K562 (cell line): ENCODE measurements at regions not wholly inside any gene's neighbourhood (a gene's known extent, or its start where the extent isn't known, plus 50 kb on each side); places are given as distances from the start of the nearest gene placed in this dataset.
A peak's percentile ranks its signal among the peaks of the same experiment; 100 is the strongest.

ENCODE experiments used
- ATAC-seq: fragments of 200-7000 bp; cut with Tn5 transposase; 3 replicates; pipeline ENCODE4 v1.9.1; 2020; ENCODE audit warnings: moderate library complexity
- BruUV-seq: library from RNA; stranded (reverse); fragments of 400-500 nt; replicated peaks from 2 replicates; lab custom pipeline; 2021; lab: Mats Ljungman, UMichigan
- CTCF ChIA-PET: fragments of 300-600 bp; formaldehyde crosslinking; extraction: SDS; loops from one replicate; lab custom pipeline; 2021; ENCODE audit warnings: low intra/inter-chr PET ratio; lab: Yijun Ruan, JAX
- POLR2A ChIA-PET: fragments of 300-600, 350-650 bp; sonication (Branson Sonifier 250); formaldehyde crosslinking; extraction: SDS; loops from one replicate; lab custom pipeline; 2021; ENCODE audit warnings: antibody characterized with exemption, inconsistent platforms; lab: Yijun Ruan, JAX
- DNase-seq, 4 experiments: peaks; one replicate each; pipeline versions ENCODE4 v3.0.0 to v3.0.0-alpha.2; 2011 to 2018; ENCODE audit warnings: low spot score in 3 of 4, mixed read lengths in 3 of 4; ENCODE audit errors: extremely low read depth in 1 of 4
- FAIRE-seq: peaks from 2 replicates; lab custom pipeline; 2011; peaks lifted over from hg19 to GRCh38; lab: Jason Lieb, UNC
- H2AFZ ChIP-seq: 2 replicates; pipeline ENCODE4 v1.6.0; 2011; ENCODE audit warnings: low read depth, low read length, control low read depth, inconsistent platforms
- H3K27ac ChIP-seq: fragments of 200-600 bp; 3 replicates; pipeline ENCODE4 v1.8.0; 2011; ENCODE audit warnings: low read depth, mild to moderate bottlenecking, control low read depth, inconsistent platforms, low read length, moderate library complexity, mixed read lengths; ENCODE audit errors: extremely low read depth
- H3K27me3 ChIP-seq, 2 experiments: fragments of 300-600 bp in 1 of 2; 2 replicates in 1 of 2; 3 replicates in 1 of 2; pipeline versions ENCODE4 v1.6.0 to v1.8.0; 2011; ENCODE audit warnings: inconsistent platforms in 2 of 2, low read length in 2 of 2, mild to moderate bottlenecking in 1 of 2, mixed read lengths in 1 of 2, moderate library complexity in 1 of 2; ENCODE audit not compliant: control insufficient read depth in 2 of 2, insufficient read depth in 2 of 2
- H3K36me3 ChIP-seq: fragments of 300-600 bp; 3 replicates; pipeline ENCODE4 v1.8.0; 2011; ENCODE audit warnings: mild to moderate bottlenecking, low read length, inconsistent platforms; ENCODE audit not compliant: control insufficient read depth, insufficient read depth
- H3K4me1 ChIP-seq, 2 experiments: fragments of 200-600 bp in 1 of 2; replicated peaks in 1 of 2; 2 replicates in 1 of 2; 3 replicates in 1 of 2; pipeline versions ENCODE4 v1.5.1 to v1.8.0; 2011; ENCODE audit warnings: inconsistent platforms in 2 of 2, low read length in 2 of 2, mild to moderate bottlenecking in 1 of 2, mixed read lengths in 1 of 2, moderate library complexity in 1 of 2; ENCODE audit not compliant: control insufficient read depth in 2 of 2, insufficient read depth in 2 of 2
- H3K4me2 ChIP-seq: 2 replicates; pipeline ENCODE4 v1.6.1; 2011; ENCODE audit warnings: low read length, control low read depth, inconsistent platforms, mixed read lengths; ENCODE audit not compliant: insufficient read depth
- H3K4me3 ChIP-seq: fragments of 200-600 bp; sonication (generic), shearing (Covaris generic); 2 replicates; pipeline ENCODE4 v1.5.1; 2016; ENCODE audit warnings: control low read depth, inconsistent platforms
- H3K79me2 ChIP-seq: fragments of 200-600 bp; 3 replicates; pipeline ENCODE4 v1.8.0; 2011; ENCODE audit warnings: low read length, inconsistent platforms; ENCODE audit not compliant: control insufficient read depth, insufficient read depth
- H3K9ac ChIP-seq, 2 experiments: 2 replicates each; pipeline versions ENCODE4 v1.6.0 to v1.6.1; 2011; ENCODE audit warnings: low read depth in 2 of 2, low read length in 2 of 2, control low read depth in 1 of 2, inconsistent platforms in 1 of 2, mild to moderate bottlenecking in 1 of 2, mixed read lengths in 1 of 2; ENCODE audit not compliant: insufficient read depth in 1 of 2
- H3K9me1 ChIP-seq: one replicate; pipeline ENCODE4 v1.6.0; 2011; ENCODE audit warnings: inconsistent platforms, mild to moderate bottlenecking, low read length, moderate library complexity; ENCODE audit not compliant: control insufficient read depth, insufficient read depth
- H3K9me3 ChIP-seq: replicated peaks from 2 replicates; pipeline ENCODE4 v1.5.1; 2011; ENCODE audit warnings: low read depth, low read length, inconsistent platforms; ENCODE audit not compliant: control insufficient read depth, insufficient read depth
- H4K20me1 ChIP-seq: replicated peaks from 2 replicates; pipeline ENCODE4 v1.6.1; 2011; ENCODE audit warnings: low read length, inconsistent platforms, mixed read lengths; ENCODE audit not compliant: control insufficient read depth, insufficient read depth
- BRCA1 ChIP-seq, 2 experiments: fragments of 450-650 bp in 1 of 2; sonication (generic) in 1 of 2; formaldehyde crosslinking in 1 of 2; IDR thresholded peaks; 2 replicates each; pipeline versions ENCODE4 v1.5.0 to v1.6.1; 2017 to 2020; ENCODE audit warnings: mild to moderate bottlenecking in 1 of 2, missing genetic modification reagents in 1 of 2
- ETV1 ChIP-seq: fragments of 450-650 bp; conservative IDR thresholded peaks from 2 replicates; pipeline ENCODE4 v1.6.1; 2016; ENCODE audit warnings: missing genetic modification characterization, control low read depth, low read depth, missing compliant biosample characterization
- FOXA3 ChIP-seq, 2 experiments: fragments of 450-650 bp in 1 of 2; sonication (generic) in 1 of 2; formaldehyde crosslinking; IDR thresholded peaks in 1 of 2; conservative IDR thresholded peaks in 1 of 2; 2 replicates each; pipeline versions ENCODE4 v1.4.0 to v1.8.0; 2020 to 2022; ENCODE audit warnings: mild to moderate bottlenecking in 2 of 2, missing genetic modification reagents in 1 of 2
- HDGF ChIP-seq: fragments of 450-650 bp; IDR thresholded peaks from 2 replicates; pipeline ENCODE4 v1.6.1; 2016
- NCOA6 ChIP-seq: fragments of 450-650 bp; IDR thresholded peaks from 2 replicates; pipeline ENCODE4 v1.6.1; 2017; ENCODE audit warnings: mild to moderate bottlenecking
- PML ChIP-seq: IDR thresholded peaks from 2 replicates; pipeline ENCODE4 v1.6.1; 2012; ENCODE audit warnings: low read length, inconsistent platforms
- POLR2AphosphoS5 ChIP-seq: IDR thresholded peaks from 2 replicates; pipeline ENCODE4 v1.6.1; 2011; ENCODE audit warnings: mild to moderate bottlenecking, low read depth, low read length, moderate library complexity; ENCODE audit not compliant: control insufficient read depth, insufficient read depth
- SMAD1 ChIP-seq: fragments of 150-350 bp; IDR thresholded peaks from 2 replicates; pipeline ENCODE4 v1.6.1; 2014; ENCODE audit warnings: low read length, low read depth; ENCODE audit not compliant: partially characterized antibody
- ZNF436 ChIP-seq: fragments of 250-450, 450-650 bp; sonication (Bioruptor Pico); formaldehyde crosslinking; IDR thresholded peaks from 2 replicates; pipeline ENCODE4 v1.7.0; 2020; ENCODE audit warnings: mild to moderate bottlenecking
- ZNF507 ChIP-seq: conservative IDR thresholded peaks from 2 replicates; pipeline ENCODE4 v1.6.1; 2017; ENCODE audit warnings: missing genetic modification characterization, missing compliant biosample characterization
- ZNF696 ChIP-seq: fragments of 250-450 bp; sonication (Bioruptor Pico); conservative IDR thresholded peaks from 2 replicates; pipeline ENCODE4 v1.4.0; 2020; ENCODE audit warnings: mild to moderate bottlenecking, moderate library complexity
- WGBS: fragments of 100-300 bp; shearing (Covaris generic); methylation state at CpG from one replicate; pipeline ENCODE4 v1.1.6; 2016; ENCODE audit warnings: low coverage, mixed read lengths; ENCODE audit not compliant: insufficient coverage; ENCODE audit errors: missing lambda C conversion rate; 5-methylcytosine and 5-hydroxymethylcytosine counted together
- in situ Hi-C: fragments of 300-500 bp; cut with MboI; formaldehyde crosslinking; loops from 4 replicates; pipeline ENCODE4 v1.15.0; 2018; ENCODE audit warnings: inconsistent platforms, mixed read lengths
- intact Hi-C: fragments of 100-400 bp; cut with micrococcal nuclease; formaldehyde crosslinking; loops from 2 replicates; pipeline ENCODE4 v1.14.2; 2022
- TF ChIP-seq, protein P1 (sequence below): sonication (generic); formaldehyde crosslinking; IDR thresholded peaks from 2 replicates; pipeline ENCODE4 v1.8.0; 2023; ENCODE audit warnings: mild to moderate bottlenecking, missing genetic modification reagents
- TF ChIP-seq, protein P2 (sequence below): sonication (generic); formaldehyde crosslinking; IDR thresholded peaks from 2 replicates; pipeline ENCODE4 v1.8.1; 2023; ENCODE audit warnings: mild to moderate bottlenecking, missing genetic modification reagents
- TF ChIP-seq, protein P3 (sequence below): sonication (generic); IDR thresholded peaks from 2 replicates; pipeline ENCODE4 v1.6.1; 2016

DNA sequence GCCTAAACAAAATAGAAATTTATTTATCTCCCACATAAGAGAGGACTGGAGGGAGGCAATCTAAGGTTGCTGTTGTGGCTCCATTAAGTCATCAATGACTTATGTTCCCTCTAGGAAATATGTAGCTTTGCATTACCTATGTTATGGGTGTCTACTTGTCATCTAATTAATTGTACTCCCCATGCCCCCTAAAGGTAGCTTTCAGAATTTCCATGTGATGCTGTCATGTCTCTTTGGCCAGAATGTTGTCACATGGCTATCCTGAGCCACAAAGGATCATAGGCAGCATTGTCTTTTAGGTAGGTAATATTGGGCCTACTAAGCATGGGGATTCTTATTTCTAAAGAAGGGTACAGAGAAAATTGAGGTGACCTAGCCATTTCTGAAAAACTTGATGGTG is 935.6 kb upstream of the FANCL start (continued):
- TF ChIP-seq BRCA1 (IDR thresholded peaks at IDR 0.05) (no peak), BRCA1 (CRISPR knock-in tag; IDR thresholded peaks at IDR 0.05) (no peak)

DNA sequence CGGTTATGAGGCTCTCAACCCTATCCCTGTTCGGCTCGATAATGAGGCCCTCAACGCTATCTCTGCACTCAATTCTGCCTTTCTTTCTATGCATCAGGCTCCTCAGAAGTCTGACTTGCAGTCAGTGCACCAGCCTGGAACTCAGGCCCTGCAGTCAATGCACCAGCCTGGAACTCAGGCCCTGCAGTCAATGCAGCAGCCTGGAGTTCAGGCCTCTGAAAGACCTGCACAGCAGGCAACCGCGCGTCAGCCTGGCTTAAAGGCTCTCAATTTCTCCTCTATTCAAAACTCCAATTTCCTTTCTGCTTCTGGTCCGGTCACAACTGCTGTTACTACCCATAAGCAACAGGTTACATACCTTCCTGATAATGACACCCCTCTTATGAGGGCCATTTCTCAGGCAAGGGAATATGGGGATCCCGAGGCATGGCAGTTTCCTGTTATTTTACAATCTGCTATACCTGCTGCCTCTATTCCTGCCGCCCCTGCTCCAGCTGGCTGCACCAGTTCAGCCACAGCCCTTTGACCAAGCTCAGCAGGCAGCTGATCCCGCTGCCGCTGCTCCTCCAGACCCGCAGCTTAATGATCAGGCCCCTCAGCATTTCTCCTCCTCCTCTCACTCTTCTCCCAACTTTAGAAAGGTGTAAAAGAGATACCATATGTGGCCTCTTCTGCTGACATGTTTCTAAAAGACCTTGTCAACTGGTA is 933.6 kb upstream of the FANCL start:
- WGBS = 7% methylated on average over 12 of the region's 13 CpGs
- DNase-seq (peak in 1 of 4 experiments; percentile 7), FAIRE-seq (no peak), ATAC-seq (no peak; the same call in 2 of the 3 replicates)
- no peaks in the 10 kb centered on the region for H3K9me1 ChIP-seq
- TF ChIP-seq, protein P1, sequence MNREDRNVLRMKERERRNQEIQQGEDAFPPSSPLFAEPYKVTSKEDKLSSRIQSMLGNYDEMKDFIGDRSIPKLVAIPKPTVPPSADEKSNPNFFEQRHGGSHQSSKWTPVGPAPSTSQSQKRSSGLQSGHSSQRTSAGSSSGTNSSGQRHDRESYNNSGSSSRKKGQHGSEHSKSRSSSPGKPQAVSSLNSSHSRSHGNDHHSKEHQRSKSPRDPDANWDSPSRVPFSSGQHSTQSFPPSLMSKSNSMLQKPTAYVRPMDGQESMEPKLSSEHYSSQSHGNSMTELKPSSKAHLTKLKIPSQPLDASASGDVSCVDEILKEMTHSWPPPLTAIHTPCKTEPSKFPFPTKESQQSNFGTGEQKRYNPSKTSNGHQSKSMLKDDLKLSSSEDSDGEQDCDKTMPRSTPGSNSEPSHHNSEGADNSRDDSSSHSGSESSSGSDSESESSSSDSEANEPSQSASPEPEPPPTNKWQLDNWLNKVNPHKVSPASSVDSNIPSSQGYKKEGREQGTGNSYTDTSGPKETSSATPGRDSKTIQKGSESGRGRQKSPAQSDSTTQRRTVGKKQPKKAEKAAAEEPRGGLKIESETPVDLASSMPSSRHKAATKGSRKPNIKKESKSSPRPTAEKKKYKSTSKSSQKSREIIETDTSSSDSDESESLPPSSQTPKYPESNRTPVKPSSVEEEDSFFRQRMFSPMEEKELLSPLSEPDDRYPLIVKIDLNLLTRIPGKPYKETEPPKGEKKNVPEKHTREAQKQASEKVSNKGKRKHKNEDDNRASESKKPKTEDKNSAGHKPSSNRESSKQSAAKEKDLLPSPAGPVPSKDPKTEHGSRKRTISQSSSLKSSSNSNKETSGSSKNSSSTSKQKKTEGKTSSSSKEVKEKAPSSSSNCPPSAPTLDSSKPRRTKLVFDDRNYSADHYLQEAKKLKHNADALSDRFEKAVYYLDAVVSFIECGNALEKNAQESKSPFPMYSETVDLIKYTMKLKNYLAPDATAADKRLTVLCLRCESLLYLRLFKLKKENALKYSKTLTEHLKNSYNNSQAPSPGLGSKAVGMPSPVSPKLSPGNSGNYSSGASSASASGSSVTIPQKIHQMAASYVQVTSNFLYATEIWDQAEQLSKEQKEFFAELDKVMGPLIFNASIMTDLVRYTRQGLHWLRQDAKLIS (CRISPR knock-in tag) = no peak
- TF ChIP-seq ETV1 (tag) (no peak), HDGF (no peak), SMAD1 (no peak), PML (no peak), ZNF507 (tag) (no peak), ZNF696 (CRISPR knock-in tag) (no peak), ZNF436 (no peak), POLR2AphosphoS5 (no peak), NCOA6 (no peak), FOXA3 (CRISPR knock-in tag; conservative IDR thresholded peaks at IDR 0.05 in 1 of 2, IDR thresholded peaks at IDR 0.05 in 1 of 2) (no peak)
- TF ChIP-seq, protein P2, sequence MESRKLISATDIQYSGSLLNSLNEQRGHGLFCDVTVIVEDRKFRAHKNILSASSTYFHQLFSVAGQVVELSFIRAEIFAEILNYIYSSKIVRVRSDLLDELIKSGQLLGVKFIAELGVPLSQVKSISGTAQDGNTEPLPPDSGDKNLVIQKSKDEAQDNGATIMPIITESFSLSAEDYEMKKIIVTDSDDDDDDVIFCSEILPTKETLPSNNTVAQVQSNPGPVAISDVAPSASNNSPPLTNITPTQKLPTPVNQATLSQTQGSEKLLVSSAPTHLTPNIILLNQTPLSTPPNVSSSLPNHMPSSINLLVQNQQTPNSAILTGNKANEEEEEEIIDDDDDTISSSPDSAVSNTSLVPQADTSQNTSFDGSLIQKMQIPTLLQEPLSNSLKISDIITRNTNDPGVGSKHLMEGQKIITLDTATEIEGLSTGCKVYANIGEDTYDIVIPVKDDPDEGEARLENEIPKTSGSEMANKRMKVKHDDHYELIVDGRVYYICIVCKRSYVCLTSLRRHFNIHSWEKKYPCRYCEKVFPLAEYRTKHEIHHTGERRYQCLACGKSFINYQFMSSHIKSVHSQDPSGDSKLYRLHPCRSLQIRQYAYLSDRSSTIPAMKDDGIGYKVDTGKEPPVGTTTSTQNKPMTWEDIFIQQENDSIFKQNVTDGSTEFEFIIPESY = no peak
- TF ChIP-seq, protein P3, sequence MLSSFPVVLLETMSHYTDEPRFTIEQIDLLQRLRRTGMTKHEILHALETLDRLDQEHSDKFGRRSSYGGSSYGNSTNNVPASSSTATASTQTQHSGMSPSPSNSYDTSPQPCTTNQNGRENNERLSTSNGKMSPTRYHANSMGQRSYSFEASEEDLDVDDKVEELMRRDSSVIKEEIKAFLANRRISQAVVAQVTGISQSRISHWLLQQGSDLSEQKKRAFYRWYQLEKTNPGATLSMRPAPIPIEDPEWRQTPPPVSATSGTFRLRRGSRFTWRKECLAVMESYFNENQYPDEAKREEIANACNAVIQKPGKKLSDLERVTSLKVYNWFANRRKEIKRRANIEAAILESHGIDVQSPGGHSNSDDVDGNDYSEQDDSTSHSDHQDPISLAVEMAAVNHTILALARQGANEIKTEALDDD = no peak
- H2AFZ ChIP-seq = no peak overlapping the region
- CTCF ChIA-PET = no interaction called here
- H3K4me2 ChIP-seq = no peak overlapping the region
- no TSS peak for BruUV-seq
- H3K9me3 ChIP-seq = no peaks in the 10 kb centered on the region
- H3K79me2 ChIP-seq = no peaks in the 10 kb centered on the region
- in situ Hi-C loops = no loop called here
- no peaks in the 10 kb centered on the region for H3K4me1 ChIP-seq
- H4K20me1 ChIP-seq = no peaks in the 10 kb centered on the region
- no peak overlapping the region for H3K9ac ChIP-seq
- intact Hi-C loops = loop anchor here (5.0 kb wide), 1 partner anchor 412 kb away; no protein-coding TSS in a partner anchor
- POLR2A ChIA-PET = no interaction called here
- H3K4me3 ChIP-seq = no peak overlapping the region
- no peaks in the 10 kb centered on the region for H3K36me3 ChIP-seq
- H3K27me3 ChIP-seq = peaks cover 0 to 11% of the 10 kb centered on the region in 2 experiments; a peak in 3 of 5 replicates
- H3K27ac ChIP-seq = no peak overlapping the region
